ENCODE measurements at regions not wholly inside any gene's neighbourhood (a gene's known extent, or its start where the extent isn't known, plus 50 kb on each side); places are given as distances from the start of the nearest gene placed in this dataset.

- DNase-seq (ENCODE audit: low spot score), result no peak
Observed at GRCh38 chr3:188940573-188940932, 231.2 kb upstream of the TPRG1 start.

GRCh38 chr3:188941103-188941502 is 230.7 kb upstream of the TPRG1 start:
- DNase-seq (ENCODE audit: low spot score), result no peak

GRCh38 chr3:188942191-188942590 is 229.6 kb upstream of the TPRG1 start:
- DNase-seq (ENCODE audit: low spot score), result no peak

- DNase-seq (ENCODE audit: low spot score), result no peak
Observed at GRCh38 chr3:188943591-188943990, 228.2 kb upstream of the TPRG1 start.

GRCh38 chr3:188944108-188944507 is 227.7 kb upstream of the TPRG1 start:
- no peak for DNase-seq (ENCODE audit: low spot score)

- no peak for DNase-seq (ENCODE audit: low spot score)
Observed at GRCh38 chr3:188946351-188947240, 225.2 kb upstream of the TPRG1 start.

- DNase-seq (ENCODE audit: low spot score), result peak; percentile 86
Observed at GRCh38 chr3:188947401-188948280, 224.1 kb upstream of the TPRG1 start.

GRCh38 chr3:188948281-188948996 is 223.3 kb upstream of the TPRG1 start:
- peak; percentile 29 for DNase-seq (ENCODE audit: low spot score)

- DNase-seq (ENCODE audit: low spot score), result no peak
Observed at GRCh38 chr3:188948997-188949389, 222.8 kb upstream of the TPRG1 start.

GRCh38 chr3:188949456-188949855 is 222.3 kb upstream of the TPRG1 start:
- DNase-seq (ENCODE audit: low spot score), result no peak

- no peak for DNase-seq (ENCODE audit: low spot score)
Observed at GRCh38 chr3:188949996-188950395, 221.8 kb upstream of the TPRG1 start.

- DNase-seq (ENCODE audit: low spot score), result peak; percentile 31
Observed at GRCh38 chr3:188950832-188951489, 220.8 kb upstream of the TPRG1 start.

GRCh38 chr3:188951734-188952133 is 220.0 kb upstream of the TPRG1 start:
- DNase-seq (ENCODE audit: low spot score), result no peak

- peak; percentile 70 for DNase-seq (ENCODE audit: low spot score)
Observed at GRCh38 chr3:188954590-188955208, 217.1 kb upstream of the TPRG1 start.

- no peak for DNase-seq (ENCODE audit: low spot score)
Observed at GRCh38 chr3:188955919-188956318, 215.9 kb upstream of the TPRG1 start.

- no peak for DNase-seq (ENCODE audit: low spot score)
Observed at GRCh38 chr3:188956839-188957489, 214.8 kb upstream of the TPRG1 start.

GRCh38 chr3:188959013-188959412 is 212.8 kb upstream of the TPRG1 start:
- no peak for DNase-seq (ENCODE audit: low spot score)

- no peak for DNase-seq (ENCODE audit: low spot score)
Observed at GRCh38 chr3:188962253-188963247, 209.2 kb upstream of the TPRG1 start.

- DNase-seq (ENCODE audit: low spot score), result no peak
Observed at GRCh38 chr3:188964957-188965356, 206.8 kb upstream of the TPRG1 start.

GRCh38 chr3:188972310-188972709 is 199.5 kb upstream of the TPRG1 start:
- DNase-seq (ENCODE audit: low spot score), result no peak
